Activated CD4-positive, alpha-beta T cell treated with anti-CD3 and anti-CD28 coated beads, Interleukin-2, Interleukin-6, amounts not matched to agents 100 ng/mL and 50 ng/mL, durations not matched to agents 16 hours and 8 hours (primary cell): ENCODE measurements at regions not wholly inside any gene's neighbourhood (a gene's known extent, or its start where the extent isn't known, plus 50 kb on each side); places are given as distances from the start of the nearest gene placed in this dataset.

Experiments
- DNase-seq: peaks from one replicate; pipeline ENCODE4 v3.0.0-alpha.2; 2020

DNA sequence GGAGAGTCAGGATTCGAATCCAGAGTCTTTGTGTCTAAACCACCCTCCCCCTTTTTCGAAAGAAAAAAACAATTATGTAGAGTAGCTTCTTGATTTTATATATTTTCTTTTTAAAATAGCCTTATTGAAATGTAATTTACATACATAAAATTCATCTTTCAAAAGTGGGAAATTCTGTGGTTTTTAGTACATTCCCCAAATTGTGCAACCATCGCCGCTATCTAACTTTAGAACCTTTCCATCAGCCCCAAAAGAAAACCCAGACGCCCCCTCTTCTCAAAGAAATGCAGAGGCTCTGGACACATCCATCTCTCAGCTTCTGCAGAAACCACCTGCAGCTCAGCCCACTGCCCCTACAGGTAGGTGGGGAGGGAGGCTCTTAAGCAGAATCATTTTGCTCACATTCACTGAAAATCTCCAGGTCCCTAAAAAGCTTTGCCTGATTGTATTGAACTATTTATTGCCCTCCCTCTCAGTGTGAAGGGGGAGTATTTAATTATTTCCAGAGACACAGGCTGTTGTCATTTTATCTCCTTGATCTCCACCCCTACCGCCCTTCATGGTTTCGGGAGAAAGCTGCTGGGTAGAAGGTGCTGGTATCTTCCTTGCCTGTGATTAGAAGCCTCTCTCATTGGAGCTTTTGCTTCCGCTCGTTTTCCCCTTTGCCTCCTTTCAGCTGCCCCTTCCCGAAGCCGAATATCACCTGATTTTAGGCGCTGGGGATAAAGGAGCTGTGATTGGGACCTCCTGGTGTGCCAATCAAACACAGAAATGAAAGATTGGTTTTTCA is 68.7 kb upstream of the KCNG1 start:
- no peak for DNase-seq

DNA sequence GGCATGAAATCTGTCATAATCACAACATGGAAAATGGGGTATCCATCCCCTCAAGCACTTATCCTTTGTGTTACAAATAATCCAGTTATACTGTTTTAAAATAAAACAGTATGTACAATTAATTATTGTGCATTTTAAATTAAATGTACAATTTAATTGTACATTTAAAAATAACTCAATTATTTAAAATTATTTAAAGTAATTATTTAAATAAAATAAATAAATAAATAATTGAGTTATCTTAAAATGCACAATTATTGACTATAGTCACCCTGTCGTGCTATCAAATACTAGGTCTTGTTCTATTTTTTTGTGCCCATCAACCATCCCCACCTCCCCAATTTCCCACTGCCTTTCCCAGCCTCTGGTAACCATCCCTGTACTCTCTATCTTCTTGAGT is 66.9 kb upstream of the KCNG1 start:
- no peak for DNase-seq

DNA sequence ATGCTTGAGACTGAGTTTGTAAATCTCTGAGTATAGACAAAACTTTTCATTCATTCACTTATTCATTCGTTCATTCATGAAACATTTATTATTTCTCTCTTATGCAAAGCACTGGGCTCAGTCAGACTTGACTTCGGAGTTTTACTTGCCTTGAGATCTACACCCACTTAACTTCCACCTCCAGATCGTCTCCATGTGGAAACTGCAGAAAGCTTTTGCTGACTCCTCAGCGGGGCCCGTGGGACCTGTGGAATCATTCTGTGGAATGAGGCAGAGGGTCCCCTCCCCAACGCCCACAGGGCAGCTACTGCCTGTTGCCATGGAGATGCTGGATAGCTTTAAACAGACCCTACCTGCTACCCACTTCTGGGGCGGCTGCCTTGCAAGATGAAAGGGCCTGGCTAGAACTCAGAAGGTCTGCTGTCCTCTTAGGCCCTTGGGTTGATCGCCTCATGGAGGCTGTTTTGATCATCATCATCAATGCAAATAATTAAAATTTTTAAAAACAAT is 66.4 kb upstream of the KCNG1 start:
- no peak for DNase-seq

DNA sequence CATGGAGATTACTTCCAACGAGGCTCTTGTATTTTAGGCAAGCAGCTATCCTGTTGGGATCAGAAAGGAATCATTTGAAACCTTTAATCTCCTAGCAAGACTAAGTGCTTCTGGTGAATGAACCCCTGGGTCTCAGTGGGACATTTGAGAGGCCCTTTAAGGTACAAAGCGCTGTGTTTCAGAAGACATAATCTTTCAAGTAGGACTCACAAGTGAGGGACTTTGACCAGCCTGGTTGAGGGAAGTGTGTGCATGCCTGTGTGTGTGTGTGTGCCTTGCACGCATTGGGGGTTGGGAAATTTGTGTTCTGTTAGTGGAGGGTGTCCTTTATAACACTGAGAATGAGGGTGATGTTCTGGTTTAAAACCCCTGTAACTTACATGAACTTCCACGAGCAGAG is 64.4 kb upstream of the KCNG1 start:
- no peak for DNase-seq

DNA sequence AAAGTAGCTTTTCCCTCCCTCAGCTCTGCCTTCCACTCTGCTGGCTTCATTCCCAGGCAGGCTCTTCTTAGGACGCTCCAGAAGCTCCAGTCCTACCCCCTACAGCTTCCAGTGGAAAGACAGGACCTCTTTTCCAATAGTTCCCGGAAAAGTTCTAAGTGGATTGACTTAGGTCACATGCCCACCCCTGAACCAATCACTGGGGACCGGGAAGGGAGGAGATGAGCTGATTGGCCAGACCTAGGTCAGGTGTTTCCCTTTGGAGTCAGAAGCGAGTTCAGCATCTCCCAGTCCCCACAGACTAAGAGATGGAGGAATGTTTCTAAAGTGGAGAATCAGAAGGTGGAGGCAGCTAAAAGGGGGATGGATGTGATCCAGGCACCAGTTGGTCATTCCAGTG is 62.9 kb upstream of the KCNG1 start:
- no peak for DNase-seq

DNA sequence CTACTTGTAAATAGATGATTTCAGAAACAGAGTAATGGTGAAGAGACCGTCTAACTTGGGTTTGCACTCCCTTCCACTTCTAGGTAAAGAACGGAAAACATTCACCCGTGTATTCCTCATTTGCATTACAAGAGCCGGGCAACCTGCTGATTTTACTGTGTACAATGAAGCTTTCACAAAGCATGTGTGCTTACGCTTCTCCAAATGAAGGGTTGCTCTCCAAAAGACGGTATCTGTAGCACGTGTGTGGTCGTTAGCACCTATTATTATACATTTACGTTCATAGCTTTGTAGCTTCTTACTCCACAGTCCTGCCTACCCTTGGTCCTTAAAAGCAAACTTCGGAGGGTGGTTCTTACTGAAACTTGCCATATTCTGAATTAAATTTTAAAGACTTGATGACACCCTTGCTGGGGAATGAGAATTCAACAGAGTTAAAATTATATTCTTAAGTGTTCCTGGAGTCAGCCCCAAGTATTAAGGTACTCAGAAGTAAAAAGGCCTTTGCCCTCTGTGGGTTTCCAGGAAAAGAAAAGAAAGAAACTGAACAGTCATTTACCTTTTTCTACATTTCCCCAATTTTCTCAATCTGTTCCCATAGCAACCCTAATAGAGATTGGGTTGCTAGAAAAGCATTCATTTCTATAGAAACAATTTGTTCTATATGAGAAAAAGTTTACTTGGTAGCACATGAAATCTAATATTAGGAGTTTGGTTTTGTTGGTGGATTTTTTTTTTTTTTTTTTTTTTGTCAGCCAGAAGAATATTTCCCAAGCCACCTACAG is 61.9 kb upstream of the KCNG1 start:
- DNase-seq = no peak

DNA sequence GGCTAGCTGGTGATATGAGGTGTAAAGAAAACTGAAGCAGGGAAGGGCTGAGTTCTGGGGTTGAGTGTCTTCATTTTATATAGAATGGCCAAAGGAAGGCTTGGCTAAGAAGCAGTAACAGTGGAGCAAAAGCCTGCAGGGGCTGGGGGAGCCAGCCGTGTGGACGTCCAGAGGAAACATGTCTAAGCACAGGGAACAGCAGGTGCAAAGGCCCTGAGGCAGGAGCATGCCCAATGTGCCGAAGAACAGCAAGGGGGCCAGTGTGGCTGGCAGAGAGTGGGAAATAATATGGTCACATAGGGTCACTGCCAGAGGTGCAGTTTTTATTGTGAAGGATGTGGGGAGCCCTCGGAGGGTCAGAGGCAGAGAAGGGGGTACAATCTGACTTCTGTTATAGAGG is 60.5 kb upstream of the KCNG1 start:
- no peak for DNase-seq

DNA sequence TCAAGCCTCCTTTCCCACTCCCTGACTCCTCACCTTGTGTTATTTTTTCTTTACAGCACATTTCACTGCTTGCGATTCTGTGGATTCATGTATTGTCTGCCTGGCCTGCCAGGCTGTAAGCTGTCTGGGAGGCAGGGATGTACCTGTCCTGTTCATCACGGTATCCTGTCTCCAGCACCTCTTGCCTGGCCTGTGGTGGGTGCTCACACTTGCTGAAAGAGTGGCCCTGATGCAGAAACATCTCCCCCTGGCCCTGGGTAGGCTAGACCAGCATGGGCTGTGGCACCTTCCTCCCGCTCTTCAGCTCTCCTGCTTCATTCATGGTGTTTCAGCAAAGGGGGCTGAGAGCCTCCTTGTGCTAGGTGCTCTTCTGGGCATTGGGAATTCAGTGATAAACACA is 60.1 kb upstream of the KCNG1 start:
- no peak for DNase-seq

DNA sequence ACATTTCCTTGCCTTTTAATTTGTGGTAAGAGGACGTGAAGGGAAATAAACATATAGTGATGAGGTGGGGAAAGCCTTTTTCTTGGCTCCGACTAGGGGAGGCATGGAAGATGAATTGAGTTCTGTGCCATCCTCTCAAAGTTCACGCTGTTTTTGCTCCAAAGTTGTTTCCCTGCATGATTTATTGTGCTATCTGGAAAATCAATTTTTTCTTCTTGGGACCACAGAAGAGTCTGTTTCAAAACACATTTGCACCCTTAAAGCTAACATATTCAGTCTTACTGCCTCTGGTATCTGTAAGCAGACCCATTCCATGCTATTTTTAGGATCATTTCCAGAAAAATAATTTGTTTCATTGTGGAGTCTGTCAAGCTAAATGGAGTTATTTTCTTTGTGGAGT is 57.6 kb upstream of the KCNG1 start:
- no peak for DNase-seq

DNA sequence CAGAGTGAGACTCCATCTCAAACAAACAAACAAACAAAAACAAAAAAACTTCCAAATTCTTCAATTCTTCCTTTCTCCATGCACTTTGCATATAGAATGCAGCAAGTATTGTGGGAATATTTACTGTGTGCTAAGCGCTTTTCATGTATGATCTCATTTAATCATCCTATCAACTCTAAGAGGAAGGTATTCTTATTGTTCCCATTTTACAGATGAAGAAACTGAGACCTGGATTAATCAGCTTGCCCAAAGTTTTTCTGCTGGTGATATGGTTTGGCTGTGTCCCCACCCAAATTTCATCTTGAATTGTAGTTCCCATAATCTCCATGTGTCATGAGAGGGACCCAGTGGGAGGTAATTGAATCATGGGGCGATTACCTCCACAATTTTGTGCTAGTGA is 56.6 kb upstream of the KCNG1 start:
- DNase-seq = no peak

DNA sequence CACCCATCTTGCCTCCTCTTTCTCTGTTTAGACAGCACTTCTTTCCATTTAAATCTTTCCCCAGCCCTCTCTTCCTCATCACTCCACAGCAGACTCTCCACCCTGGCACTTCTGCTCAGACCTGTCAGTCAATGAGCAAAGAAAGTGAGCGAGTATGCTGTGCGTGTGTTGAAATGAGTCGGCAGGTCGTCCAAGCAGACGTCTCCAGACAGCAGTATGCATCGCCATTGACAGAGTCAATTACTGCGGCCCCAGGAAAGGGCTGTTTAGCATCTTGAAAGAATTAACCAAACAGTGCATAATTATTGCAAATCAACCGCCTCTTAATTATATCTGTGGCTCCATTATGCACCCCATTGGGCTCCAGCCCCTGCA is 54.8 kb upstream of the KCNG1 start:
- no peak for DNase-seq

DNA sequence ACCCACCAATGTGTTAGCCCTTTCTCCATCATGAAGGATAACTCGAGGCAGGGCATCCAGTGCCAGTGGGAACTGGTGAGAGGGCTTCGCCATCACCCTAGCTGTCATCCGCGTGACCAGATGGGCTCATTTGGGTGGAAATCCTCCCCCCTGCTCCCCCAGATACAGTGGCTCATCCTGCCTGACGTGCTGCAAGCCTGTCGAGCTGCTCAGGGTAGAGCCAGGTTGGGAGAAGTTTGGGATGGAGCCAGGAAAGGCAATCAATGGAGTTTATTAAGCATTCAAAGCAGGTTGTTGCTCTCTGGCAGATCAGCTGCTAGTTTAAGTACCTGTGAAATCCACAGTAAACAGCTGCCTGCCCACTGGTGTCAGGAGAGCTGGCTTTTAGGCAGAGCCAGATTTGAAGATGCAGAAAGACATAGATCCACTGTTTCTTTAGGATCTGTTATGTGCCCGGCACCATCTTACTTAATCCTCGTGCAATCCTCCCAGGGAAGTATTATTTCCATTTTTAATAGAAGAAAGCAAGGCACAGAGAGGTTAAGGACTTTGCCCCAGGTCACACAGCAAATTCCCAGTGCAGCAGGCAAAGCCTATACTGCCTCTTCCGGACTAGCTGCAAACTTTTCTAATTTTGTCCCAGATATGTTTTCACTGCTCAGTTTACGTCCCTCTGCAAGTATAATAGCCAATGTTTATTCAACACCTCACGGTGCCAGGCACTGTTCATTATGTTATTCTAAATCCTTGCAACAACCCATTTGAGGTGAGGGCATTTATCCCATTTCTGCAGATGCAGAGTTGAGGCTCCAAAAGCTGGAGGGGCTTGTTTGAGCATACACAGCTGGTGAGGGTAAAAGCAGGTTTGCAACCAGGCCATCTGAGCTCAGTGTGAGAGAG is 54.1 kb upstream of the KCNG1 start:
- no peak for DNase-seq

DNA sequence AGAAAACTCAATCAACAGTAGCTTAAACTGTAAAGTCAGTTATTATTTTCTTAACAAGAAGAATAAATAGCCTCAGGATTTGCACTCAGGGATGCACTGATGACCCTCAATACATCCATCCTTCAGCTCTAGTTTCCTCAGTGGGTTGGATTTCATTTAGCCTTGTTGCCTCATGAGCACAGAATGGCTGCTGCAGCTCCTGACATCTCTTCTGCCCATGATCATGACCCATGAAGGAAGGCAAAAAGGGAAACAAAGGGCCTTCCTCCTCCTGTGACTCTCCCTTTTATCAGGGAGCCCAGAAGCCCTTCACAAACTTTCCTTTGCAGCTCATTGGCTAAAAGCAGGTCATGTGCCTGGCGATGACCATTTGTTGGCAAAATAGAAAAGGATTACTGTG is 51.2 kb upstream of the KCNG1 start:
- no peak for DNase-seq
